HG02759 (cell line): ENCODE measurements at regions not wholly inside any gene's neighbourhood (a gene's known extent, or its start where the extent isn't known, plus 50 kb on each side); places are given as distances from the start of the nearest gene placed in this dataset.
"Not testable (repeated sequence)": the region's sequence is repeated elsewhere in the genome, so short reads cannot be mapped to it uniquely, and the experiment has no call there.

ENCODE experiments used
- ATAC-seq: cut with Tn5 transposase; IDR thresholded peaks from one replicate; pipeline ENCODE4 v1.9.1; 2021; ENCODE audit warnings: mild to moderate bottlenecking, moderate library complexity; ENCODE audit not compliant: unreplicated experiment

GRCh38 chr4:81319657-81320056 is 104.6 kb upstream of the PRKG2 start:
- no peak for ATAC-seq

- no peak for ATAC-seq
Measured at GRCh38 chr4:81314897-81315470, 100.0 kb upstream of the PRKG2 start.

- no peak for ATAC-seq
Measured at GRCh38 chr4:81314196-81314896, 99.3 kb upstream of the PRKG2 start.

- no peak for ATAC-seq
Measured at GRCh38 chr4:81307991-81308390, 93.0 kb upstream of the PRKG2 start.

GRCh38 chr4:81304871-81305270 is 89.8 kb upstream of the PRKG2 start:
- no peak for ATAC-seq

- ATAC-seq, result not testable (repeated sequence)
Measured at GRCh38 chr4:81300352-81300751, 85.3 kb upstream of the PRKG2 start.

- ATAC-seq, result no peak
Measured at GRCh38 chr4:81290813-81291212, 75.8 kb upstream of the PRKG2 start.

- ATAC-seq, result no peak
Measured at GRCh38 chr4:81287101-81287500, 72.1 kb upstream of the PRKG2 start.

GRCh38 chr4:81282131-81282530 is 67.1 kb upstream of the PRKG2 start:
- ATAC-seq, result no peak

- no peak for ATAC-seq
Measured at GRCh38 chr4:81274460-81274859, 59.4 kb upstream of the PRKG2 start.

GRCh38 chr4:81272671-81273070 is 57.6 kb upstream of the PRKG2 start:
- no peak for ATAC-seq
